ENCODE measurements at regions not wholly inside any gene's neighbourhood (a gene's known extent, or its start where the extent isn't known, plus 50 kb on each side); places are given as distances from the start of the nearest gene placed in this dataset.
A peak's percentile ranks its signal among the peaks of the same experiment; 100 is the strongest.

GRCh38 chr14:106874350-106874749 is 1348.0 kb downstream of the TMEM121 start:
- Mint-ChIP-seq H3K9me3 (ENCODE audit: unreplicated experiment) (peaks cover 21% of the 10 kb centered on the region), H3K27me3 (ENCODE audit: unreplicated experiment) (no peaks in the 10 kb centered on the region), H3K4me1 (ENCODE audit: unreplicated experiment) (no peaks in the 10 kb centered on the region), H3K27ac (ENCODE audit: unreplicated experiment) (no peak overlapping the region), H3K4me3 (ENCODE audit: unreplicated experiment) (no peak overlapping the region), H3K36me3 (ENCODE audit: unreplicated experiment) (no peaks in the 10 kb centered on the region)
- no peak for TF ChIP-seq CTCF (IDR thresholded peaks at IDR 0.05)
- DNase-seq (ENCODE audit: extremely low spot score, unreplicated experiment), result no peak

- Mint-ChIP-seq H3K9me3 (ENCODE audit: unreplicated experiment) (peaks cover 23% of the 10 kb centered on the region), H3K4me1 (ENCODE audit: unreplicated experiment) (no peaks in the 10 kb centered on the region), H3K27ac (ENCODE audit: unreplicated experiment) (no peak overlapping the region), H3K36me3 (ENCODE audit: unreplicated experiment) (no peaks in the 10 kb centered on the region), H3K27me3 (ENCODE audit: unreplicated experiment) (no peaks in the 10 kb centered on the region), H3K4me3 (ENCODE audit: unreplicated experiment) (no peak overlapping the region)
- no peak for TF ChIP-seq CTCF (IDR thresholded peaks at IDR 0.05)
- DNase-seq (ENCODE audit: extremely low spot score, unreplicated experiment), result no peak
These were observed 1349.1 kb downstream of the TMEM121 start for GRCh38 chr14:106875503-106875902.

- no peak for DNase-seq (ENCODE audit: extremely low spot score, unreplicated experiment)
- Mint-ChIP-seq H3K27me3 (ENCODE audit: unreplicated experiment) (no peaks in the 10 kb centered on the region), H3K4me3 (ENCODE audit: unreplicated experiment) (no peak overlapping the region), H3K36me3 (ENCODE audit: unreplicated experiment) (no peaks in the 10 kb centered on the region), H3K9me3 (ENCODE audit: unreplicated experiment) (peaks cover 31% of the 10 kb centered on the region), H3K4me1 (ENCODE audit: unreplicated experiment) (no peaks in the 10 kb centered on the region), H3K27ac (ENCODE audit: unreplicated experiment) (no peak overlapping the region)
- TF ChIP-seq CTCF (IDR thresholded peaks at IDR 0.05), result no peak
These were observed 1350.3 kb downstream of the TMEM121 start for GRCh38 chr14:106876711-106877110.

- no peak overlapping the region for H3K27ac Mint-ChIP-seq (ENCODE audit: unreplicated experiment)
- DNase-seq (ENCODE audit: extremely low spot score, unreplicated experiment), result no peak
- no peak overlapping the region for H3K4me3 Mint-ChIP-seq (ENCODE audit: unreplicated experiment)
- no peaks in the 10 kb centered on the region for H3K27me3 Mint-ChIP-seq (ENCODE audit: unreplicated experiment)
- H3K4me1 Mint-ChIP-seq (ENCODE audit: unreplicated experiment), result no peaks in the 10 kb centered on the region
- H3K36me3 Mint-ChIP-seq (ENCODE audit: unreplicated experiment), result no peaks in the 10 kb centered on the region
- peaks cover 28% of the 10 kb centered on the region for H3K9me3 Mint-ChIP-seq (ENCODE audit: unreplicated experiment)
- no peak for TF ChIP-seq CTCF (IDR thresholded peaks at IDR 0.05)
These were observed 1351.1 kb downstream of the TMEM121 start for GRCh38 chr14:106877517-106877916.

- no peak overlapping the region for H3K27ac Mint-ChIP-seq (ENCODE audit: unreplicated experiment)
- H3K36me3 Mint-ChIP-seq (ENCODE audit: unreplicated experiment), result no peaks in the 10 kb centered on the region
- H3K9me3 Mint-ChIP-seq (ENCODE audit: unreplicated experiment), result peaks cover 28% of the 10 kb centered on the region
- no peaks in the 10 kb centered on the region for H3K4me1 Mint-ChIP-seq (ENCODE audit: unreplicated experiment)
- DNase-seq (ENCODE audit: extremely low spot score, unreplicated experiment), result peak; percentile 83
- H3K27me3 Mint-ChIP-seq (ENCODE audit: unreplicated experiment), result no peaks in the 10 kb centered on the region
- no peak overlapping the region for H3K4me3 Mint-ChIP-seq (ENCODE audit: unreplicated experiment)
- TF ChIP-seq CTCF (IDR thresholded peaks at IDR 0.05), result no peak
These were observed 1352.9 kb downstream of the TMEM121 start for GRCh38 chr14:106879241-106879640.

All from osteocyte (in vitro differentiated cells).